GM23338 (cell line): ENCODE measurements at regions not wholly inside any gene's neighbourhood (a gene's known extent, or its start where the extent isn't known, plus 50 kb on each side); places are given as distances from the start of the nearest gene placed in this dataset.

Source experiments
- ATAC-seq: fragments of 200-7000 bp; cut with Tn5 transposase; 3 replicates; pipeline ENCODE4 v1.9.1; 2020
- DNase-seq: peaks from one replicate; pipeline ENCODE4 v3.0.0-alpha.2; 2015; ENCODE audit warnings: low spot score
- H2AFZ ChIP-seq: fragments of 200-600 bp; sonication (generic); 2 replicates; pipeline ENCODE4 v1.8.0; 2016; ENCODE audit warnings: antibody characterized with exemption, mild to moderate bottlenecking, moderate library complexity
- H3F3A ChIP-seq: fragments of 200-600 bp; sonication (generic); replicated peaks from 2 replicates; pipeline ENCODE4 v1.8.0; 2017; ENCODE audit warnings: antibody characterized with exemption, mixed run types, low read depth
- H3K27ac ChIP-seq: fragments of 200-600 bp; sonication (generic); 2 replicates; pipeline ENCODE4 v1.6.1; 2016; ENCODE audit warnings: low read depth
- H3K27me3 ChIP-seq: fragments of 200-600 bp; sonication (generic); 2 replicates; pipeline ENCODE4 v1.8.0; 2016; ENCODE audit warnings: mild to moderate bottlenecking, mixed run types, moderate library complexity; ENCODE audit not compliant: insufficient read depth
- H3K36me3 ChIP-seq: fragments of 200-600 bp; sonication (generic); 2 replicates; pipeline ENCODE4 v1.8.0; 2016; ENCODE audit warnings: mild to moderate bottlenecking; ENCODE audit not compliant: insufficient read depth
- H3K4me1 ChIP-seq: fragments of 200-600 bp; sonication (generic); 2 replicates; pipeline ENCODE4 v1.8.0; 2016; ENCODE audit warnings: mild to moderate bottlenecking, moderate library complexity; ENCODE audit not compliant: insufficient read depth
- H3K4me2 ChIP-seq: fragments of 200-600 bp; sonication (generic); 2 replicates; pipeline ENCODE4 v1.7.1; 2017; ENCODE audit warnings: mixed run types
- H3K4me3 ChIP-seq: fragments of 200-600 bp; sonication (generic); 2 replicates; pipeline ENCODE4 v1.6.1; 2016; ENCODE audit warnings: mixed run types
- H3K79me2 ChIP-seq: fragments of 200-600 bp; sonication (generic); replicated peaks from 2 replicates; pipeline ENCODE4 v1.8.0; 2017; ENCODE audit warnings: mild to moderate bottlenecking; ENCODE audit not compliant: insufficient read depth
- H3K9me2 ChIP-seq: fragments of 200-600 bp; sonication (generic); 2 replicates; pipeline ENCODE4 v1.8.0; 2017; ENCODE audit not compliant: insufficient read depth
- H4K20me1 ChIP-seq: fragments of 200-600 bp; sonication (generic); replicated peaks from 2 replicates; pipeline ENCODE4 v1.8.0; 2017; ENCODE audit warnings: mild to moderate bottlenecking; ENCODE audit not compliant: insufficient read depth
- H3K27ac Mint-ChIP-seq: 2 replicates; pipeline ENCODE4 v1.8.0; 2020; ENCODE audit warnings: inconsistent platforms, mild to moderate bottlenecking, moderate library complexity, mixed read lengths
- H3K27me3 Mint-ChIP-seq: 3 replicates; pipeline ENCODE4 v1.8.0; 2022; ENCODE audit warnings: low read depth, mild to moderate bottlenecking, moderate library complexity, mixed read lengths, inconsistent platforms; ENCODE audit not compliant: insufficient read depth, poor library complexity
- H3K36me3 Mint-ChIP-seq: 3 replicates; pipeline ENCODE4 v1.8.0; 2021; ENCODE audit warnings: low read depth, mild to moderate bottlenecking, inconsistent platforms, moderate library complexity, mixed read lengths
- H3K4me1 Mint-ChIP-seq: 3 replicates; pipeline ENCODE4 v1.8.0; 2020; ENCODE audit warnings: mild to moderate bottlenecking, inconsistent platforms, mixed read lengths
- H3K4me3 Mint-ChIP-seq: 3 replicates; pipeline ENCODE4 v1.8.0; 2021; ENCODE audit warnings: moderate library complexity, mild to moderate bottlenecking, inconsistent platforms, mixed read lengths
- H3K9me3 Mint-ChIP-seq: 3 replicates; pipeline ENCODE4 v1.8.0; 2020; ENCODE audit warnings: moderate library complexity, mild to moderate bottlenecking, inconsistent platforms, mixed read lengths
- CREB1 ChIP-seq: fragments of 250-450 bp; sonication (Bioruptor Pico); IDR thresholded peaks from 2 replicates; pipeline ENCODE4 v1.5.0; 2020; ENCODE audit warnings: low read depth, mild to moderate bottlenecking, moderate library complexity
- EZH2 ChIP-seq: fragments of 200-600 bp; sonication (generic); IDR thresholded peaks from one replicate; pipeline ENCODE4 v1.8.0; 2017; ENCODE audit warnings: antibody characterized with exemption, mild to moderate bottlenecking, low read depth; ENCODE audit not compliant: unreplicated experiment
- NANOG ChIP-seq: IDR thresholded peaks from 2 replicates; pipeline ENCODE4 v1.6.1; 2016; ENCODE audit warnings: antibody characterized with exemption, borderline replicate concordance
- POLR2AphosphoS5 ChIP-seq: IDR thresholded peaks from 2 replicates; pipeline ENCODE4 v1.6.1; 2016; ENCODE audit warnings: antibody characterized with exemption, low read depth
- ZNF114 ChIP-seq: fragments of 250-450 bp; sonication (Bioruptor Pico); IDR thresholded peaks from 2 replicates; pipeline ENCODE4 v1.5.0; 2020; ENCODE audit warnings: mild to moderate bottlenecking, moderate library complexity
- ZNF331 ChIP-seq: fragments of 250-450 bp; sonication (Bioruptor Pico); IDR thresholded peaks from 2 replicates; pipeline ENCODE4 v1.5.0; 2020; ENCODE audit warnings: low read depth, mild to moderate bottlenecking, moderate library complexity
- TF ChIP-seq, protein P1 (sequence below), 2 experiments: fragments of 200-600 bp in 1 of 2; sonication (generic) in 1 of 2; conservative IDR thresholded peaks; 2 replicates each; pipeline versions ENCODE4 v1.5.1 to v1.6.1; 2016 to 2017; ENCODE audit warnings: antibody characterized with exemption in 2 of 2, low read depth in 2 of 2, mild to moderate bottlenecking in 2 of 2, moderate library complexity in 1 of 2
- TF ChIP-seq, protein P2 (sequence below): IDR thresholded peaks from 2 replicates; pipeline ENCODE4 v1.6.1; 2016; ENCODE audit warnings: antibody characterized with exemption

DNA sequence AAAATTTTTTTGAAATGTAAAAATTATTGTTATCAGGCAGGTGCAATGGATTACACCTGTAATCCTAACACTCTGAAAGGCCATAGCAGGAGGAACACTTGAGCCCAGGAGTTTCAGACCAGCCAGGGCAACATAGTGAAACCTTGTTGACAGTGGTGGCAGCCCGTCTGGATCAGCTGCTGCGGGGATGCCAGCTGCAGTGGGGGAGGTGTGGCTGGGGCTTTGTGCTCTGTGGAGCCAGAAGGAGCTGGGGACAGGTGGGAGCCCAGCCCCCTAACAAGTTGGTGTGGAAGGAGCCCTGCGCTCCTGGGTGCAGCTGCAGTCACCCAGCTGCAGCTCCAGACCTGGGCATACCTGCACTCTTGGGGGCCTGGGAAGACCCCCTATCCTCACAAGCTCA, 182.4 kb upstream of the MC4R start:
- Histone ChIP-seq H3K79me2 (no peaks in the 10 kb centered on the region), H3K27me3 (no peaks in the 10 kb centered on the region), H3K4me3 (no peak overlapping the region), H3K27ac (no peak overlapping the region), H3K36me3 (no peaks in the 10 kb centered on the region), H2AFZ (no peak overlapping the region), H3K9me2 (0 out of 2 replicates have a peak, but pooled peaks cover 2% of the 10 kb centered on the region), H3K4me2 (no peak overlapping the region), H3K4me1 (no peaks in the 10 kb centered on the region), H3F3A (no peaks in the 10 kb centered on the region), H4K20me1 (no peaks in the 10 kb centered on the region)
- peaks cover 10% of the 10 kb centered on the region; the same call in 2 of the 3 replicates for H3K9me3 Mint-ChIP-seq
- peaks cover 5% of the 10 kb centered on the region; the same call in 2 of the 3 replicates for H3K4me1 Mint-ChIP-seq
- no peak for TF ChIP-seq ZNF114 (CRISPR knock-in tag)
- no peaks in the 10 kb centered on the region for H3K27me3 Mint-ChIP-seq
- DNase-seq (no peak), ATAC-seq (no peak)
- H3K4me3 Mint-ChIP-seq, result no peak overlapping the region
- H3K36me3 Mint-ChIP-seq, result peaks cover 7% of the 10 kb centered on the region; the same call in 1 of the 3 replicates
- no peak overlapping the region for H3K27ac Mint-ChIP-seq

- Mint-ChIP-seq H3K27me3 (no peaks in the 10 kb centered on the region), H3K9me3 (peaks cover 10% of the 10 kb centered on the region; the same call in 2 of the 3 replicates), H3K4me3 (no peak overlapping the region), H3K27ac (no peak overlapping the region), H3K4me1 (peaks cover 8% of the 10 kb centered on the region; the same call in 2 of the 3 replicates), H3K36me3 (peaks cover 7% of the 10 kb centered on the region; the same call in 1 of the 3 replicates)
- ATAC-seq, result no peak
- H3K9me2 ChIP-seq, result 0 out of 2 replicates have a peak, but pooled peaks cover 2% of the 10 kb centered on the region
- no peaks in the 10 kb centered on the region for H3K79me2 ChIP-seq
- H3F3A ChIP-seq, result no peaks in the 10 kb centered on the region
- DNase-seq, result no peak
- no peak overlapping the region for H3K27ac ChIP-seq
- H3K4me1 ChIP-seq, result no peaks in the 10 kb centered on the region
- H3K36me3 ChIP-seq, result no peaks in the 10 kb centered on the region
- H2AFZ ChIP-seq, result no peak overlapping the region
- TF ChIP-seq, protein P1, sequence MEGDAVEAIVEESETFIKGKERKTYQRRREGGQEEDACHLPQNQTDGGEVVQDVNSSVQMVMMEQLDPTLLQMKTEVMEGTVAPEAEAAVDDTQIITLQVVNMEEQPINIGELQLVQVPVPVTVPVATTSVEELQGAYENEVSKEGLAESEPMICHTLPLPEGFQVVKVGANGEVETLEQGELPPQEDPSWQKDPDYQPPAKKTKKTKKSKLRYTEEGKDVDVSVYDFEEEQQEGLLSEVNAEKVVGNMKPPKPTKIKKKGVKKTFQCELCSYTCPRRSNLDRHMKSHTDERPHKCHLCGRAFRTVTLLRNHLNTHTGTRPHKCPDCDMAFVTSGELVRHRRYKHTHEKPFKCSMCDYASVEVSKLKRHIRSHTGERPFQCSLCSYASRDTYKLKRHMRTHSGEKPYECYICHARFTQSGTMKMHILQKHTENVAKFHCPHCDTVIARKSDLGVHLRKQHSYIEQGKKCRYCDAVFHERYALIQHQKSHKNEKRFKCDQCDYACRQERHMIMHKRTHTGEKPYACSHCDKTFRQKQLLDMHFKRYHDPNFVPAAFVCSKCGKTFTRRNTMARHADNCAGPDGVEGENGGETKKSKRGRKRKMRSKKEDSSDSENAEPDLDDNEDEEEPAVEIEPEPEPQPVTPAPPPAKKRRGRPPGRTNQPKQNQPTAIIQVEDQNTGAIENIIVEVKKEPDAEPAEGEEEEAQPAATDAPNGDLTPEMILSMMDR (conservative IDR thresholded peaks at IDR 0.05; ENCODE audit: low read depth in 2 of 2), result no peak
- TF ChIP-seq EZH2 (no peak), NANOG (no peak), CREB1 (CRISPR knock-in tag) (no peak), ZNF331 (CRISPR knock-in tag) (no peak), POLR2AphosphoS5 (no peak), ZNF114 (CRISPR knock-in tag) (no peak)
- TF ChIP-seq, protein P2, sequence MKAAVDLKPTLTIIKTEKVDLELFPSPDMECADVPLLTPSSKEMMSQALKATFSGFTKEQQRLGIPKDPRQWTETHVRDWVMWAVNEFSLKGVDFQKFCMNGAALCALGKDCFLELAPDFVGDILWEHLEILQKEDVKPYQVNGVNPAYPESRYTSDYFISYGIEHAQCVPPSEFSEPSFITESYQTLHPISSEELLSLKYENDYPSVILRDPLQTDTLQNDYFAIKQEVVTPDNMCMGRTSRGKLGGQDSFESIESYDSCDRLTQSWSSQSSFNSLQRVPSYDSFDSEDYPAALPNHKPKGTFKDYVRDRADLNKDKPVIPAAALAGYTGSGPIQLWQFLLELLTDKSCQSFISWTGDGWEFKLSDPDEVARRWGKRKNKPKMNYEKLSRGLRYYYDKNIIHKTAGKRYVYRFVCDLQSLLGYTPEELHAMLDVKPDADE, result no peak
- H3K27me3 ChIP-seq, result no peaks in the 10 kb centered on the region
- H3K4me2 ChIP-seq, result no peak overlapping the region
- H4K20me1 ChIP-seq, result no peaks in the 10 kb centered on the region
- no peak overlapping the region for H3K4me3 ChIP-seq
Measured at GRCh38 chr18:60555625-60556024, 183.1 kb upstream of the MC4R start.
